Right lobe of liver (tissue), 6 donors: ENCODE measurements at regions not wholly inside any gene's neighbourhood (a gene's known extent, or its start where the extent isn't known, plus 50 kb on each side); places are given as distances from the start of the nearest gene placed in this dataset.

ENCODE experiments used
- ATAC-seq, 4 donors: fragments of 200-7000 bp; cut with Tn5 transposase; one replicate each; pipeline ENCODE4 v1.9.1; 2020; ENCODE audit warnings: mild to moderate bottlenecking in 4 of 4, moderate library complexity in 4 of 4
- DNase-seq, 3 donors: peaks; one replicate each; pipeline ENCODE4 v3.0.0-alpha.2; 2020
- H3K27ac ChIP-seq, 3 donors: fragments of 200-600 bp; one replicate each; pipeline ENCODE4 v1.8.0; 2022
- H3K27me3 ChIP-seq, 2 donors: fragments of 200-600 bp; one replicate each; pipeline ENCODE4 v1.8.0; 2022
- H3K36me3 ChIP-seq, 4 donors: fragments of 200-600 bp; sonication (generic) in 1 of 4; one replicate each; pipeline versions ENCODE4 v1.5.1 to v1.8.0; 2017 to 2022; ENCODE audit warnings: control low read depth in 1 of 4
- H3K4me1 ChIP-seq, 4 donors: fragments of 200-600 bp; sonication (generic) in 1 of 4; one replicate each; pipeline versions ENCODE4 v1.5.1 to v1.8.0; 2017 to 2022; ENCODE audit warnings: control low read depth in 1 of 4
- H3K4me3 ChIP-seq, 3 donors: fragments of 200-600 bp; one replicate each; pipeline ENCODE4 v1.8.0; 2022
- H3K9me3 ChIP-seq, 4 donors: fragments of 200-600 bp; sonication (generic) in 1 of 4; one replicate each; pipeline versions ENCODE4 v1.5.1 to v1.8.0; 2017 to 2022; ENCODE audit warnings: control low read depth in 1 of 4
- CTCF ChIP-seq, 4 donors: fragments of 200-600 bp in 3 of 4; fragments of 450-650 bp in 1 of 4; IDR thresholded peaks; one replicate each; pipeline versions ENCODE4 v1.5.1 to v1.8.0; 2016 to 2022; ENCODE audit warnings: antibody characterized with exemption in 4 of 4, mild to moderate bottlenecking in 2 of 4
- POLR2A ChIP-seq: fragments of 450-650 bp; IDR thresholded peaks from one replicate; pipeline ENCODE4 v1.6.1; 2017; ENCODE audit warnings: antibody characterized with exemption, mild to moderate bottlenecking
- WGBS: methylation state at CpG from one replicate; pipeline ENCODE4 v1.1.6; 2018; ENCODE audit warnings: low coverage, low lambda C conversion rate; ENCODE audit not compliant: insufficient coverage; ENCODE audit errors: missing lambda C conversion rate; 5-methylcytosine and 5-hydroxymethylcytosine counted together
- intact Hi-C, 2 donors: fragments of 100-400 bp; cut with DNase I; formaldehyde crosslinking; loops; one replicate each; pipeline versions ENCODE4 v1.11.2 to v1.14.1; 2022
- donor health status: DM: no; HTN: yes; CAD: no.
- donor health status: DM: no; HTN: no; CAD: no.
- donor health status: DM: no; HTN: no; CAD: no.
- donor health status: DM: no; HTN: yes; CAD: no.
- donor health status: DM: no; HTN: yes; CAD: no.

GRCh38 chr4:125511715-125512114, 197.0 kb downstream of the FAT4 start:
- DNase-seq (no peak), ATAC-seq (peak in 3 of 4 donors; percentile 56 to 93 (median 59))
- no peaks in the 10 kb centered on the region for H3K4me1 ChIP-seq
- intact Hi-C loops, result no loop called here
- TF ChIP-seq CTCF (IDR thresholded peaks at IDR 0.05), result no peak
- no peak for TF ChIP-seq POLR2A
- no peaks in the 10 kb centered on the region for H3K36me3 ChIP-seq
- H3K27me3 ChIP-seq, result no peaks in the 10 kb centered on the region
- no peak overlapping the region for H3K4me3 ChIP-seq
- H3K9me3 ChIP-seq, result no peaks in the 10 kb centered on the region
- WGBS, result 32% methylated on average over 3 of the region's 3 CpGs
- H3K27ac ChIP-seq, result no peak overlapping the region

GRCh38 chr4:125515016-125515415, 200.3 kb downstream of the FAT4 start:
- 63% methylated on average over 1 of the region's 1 CpG for WGBS
- DNase-seq, result no peak
- no peaks in the 10 kb centered on the region for H3K27me3 ChIP-seq
- H3K4me1 ChIP-seq, result no peaks in the 10 kb centered on the region
- no peak overlapping the region for H3K27ac ChIP-seq
- H3K4me3 ChIP-seq, result no peak overlapping the region
- H3K9me3 ChIP-seq, result no peaks in the 10 kb centered on the region
- TF ChIP-seq POLR2A (no peak), CTCF (IDR thresholded peaks at IDR 0.05) (no peak)
- ATAC-seq, result no peak
- intact Hi-C loops, result no loop called here
- H3K36me3 ChIP-seq, result no peaks in the 10 kb centered on the region

- H3K27me3 ChIP-seq, result no peaks in the 10 kb centered on the region
- H3K36me3 ChIP-seq, result no peaks in the 10 kb centered on the region
- H3K4me1 ChIP-seq, result no peaks in the 10 kb centered on the region
- H3K27ac ChIP-seq, result no peak overlapping the region
- H3K4me3 ChIP-seq, result no peak overlapping the region
- intact Hi-C loops, result no loop called here
- H3K9me3 ChIP-seq, result no peaks in the 10 kb centered on the region
- WGBS, result 78% methylated on average over 2 of the region's 2 CpGs
- no peak for ATAC-seq
- no peak for DNase-seq
- TF ChIP-seq POLR2A (no peak), CTCF (IDR thresholded peaks at IDR 0.05) (no peak)
Measured at GRCh38 chr4:125517831-125518230, 203.1 kb downstream of the FAT4 start.

GRCh38 chr4:125518281-125518680, 203.5 kb downstream of the FAT4 start:
- intact Hi-C loops, result no loop called here
- 89% methylated on average over 1 of the region's 1 CpG for WGBS
- Histone ChIP-seq H3K36me3 (no peaks in the 10 kb centered on the region), H3K27ac (no peak overlapping the region), H3K27me3 (no peaks in the 10 kb centered on the region), H3K4me3 (no peak overlapping the region), H3K4me1 (no peaks in the 10 kb centered on the region), H3K9me3 (no peaks in the 10 kb centered on the region)
- ATAC-seq (no peak), DNase-seq (no peak)
- no peak for TF ChIP-seq CTCF (IDR thresholded peaks at IDR 0.05)
- no peak for TF ChIP-seq POLR2A
